H1 (cell line): ENCODE measurements at regions not wholly inside any gene's neighbourhood (a gene's known extent, or its start where the extent isn't known, plus 50 kb on each side); places are given as distances from the start of the nearest gene placed in this dataset.

Source experiments
- CTCF ChIA-PET: fragments of 300-600 bp; sonication (Branson Sonifier 250); formaldehyde crosslinking; loops from one replicate; lab custom pipeline; 2021; ENCODE audit not compliant: partially characterized antibody; lab: Charles Lee
- POLR2A ChIA-PET: fragments of 300-600 bp; sonication (Branson Sonifier 250); formaldehyde crosslinking; loops from one replicate; lab custom pipeline; 2021; ENCODE audit warnings: inconsistent platforms; ENCODE audit not compliant: partially characterized antibody; lab: Charles Lee
- DNase-seq, 2 experiments: peaks; one replicate each; pipeline versions ENCODE4 v3.0.0 to v3.0.0-alpha.2; 2010 to 2022; ENCODE audit warnings: low spot score in 2 of 2, low read depth in 1 of 2, mixed read lengths in 1 of 2
- FAIRE-seq: peaks from 2 replicates; lab custom pipeline; 2011; peaks lifted over from hg19 to GRCh38; lab: Jason Lieb, UNC
- H2AFZ ChIP-seq: 2 replicates; pipeline ENCODE4 v1.8.1; 2012; ENCODE audit warnings: low read length, inconsistent platforms
- H2AK5ac ChIP-seq: 2 replicates; pipeline ENCODE4 v1.6.1; 2013; ENCODE audit warnings: low read depth, low read length
- H2BK120ac ChIP-seq: replicated peaks from 2 replicates; pipeline ENCODE3; 2013; ENCODE audit warnings: low read depth, low read length, inconsistent platforms
- H2BK12ac ChIP-seq: 2 replicates; pipeline ENCODE4 v1.6.1; 2013; ENCODE audit warnings: low read depth, low read length
- H2BK15ac ChIP-seq: 2 replicates; pipeline ENCODE4 v1.6.1; 2013; ENCODE audit warnings: low read length
- H2BK20ac ChIP-seq: 2 replicates; pipeline ENCODE4 v1.6.1; 2013; ENCODE audit warnings: low read length
- H2BK5ac ChIP-seq: 2 replicates; pipeline ENCODE4 v1.6.1; 2013; ENCODE audit warnings: low read depth, low read length
- H3K14ac ChIP-seq: 2 replicates; pipeline ENCODE4 v1.6.1; 2013; ENCODE audit warnings: inconsistent platforms; ENCODE audit not compliant: insufficient read length
- H3K18ac ChIP-seq: 2 replicates; pipeline ENCODE4 v1.6.1; 2013; ENCODE audit warnings: low read length; ENCODE audit errors: extremely low read depth
- H3K23ac ChIP-seq: 2 replicates; pipeline ENCODE4 v1.6.1; 2013; ENCODE audit warnings: inconsistent platforms; ENCODE audit not compliant: insufficient read length
- H3K23me2 ChIP-seq: 2 replicates; pipeline ENCODE4 v1.6.1; 2013; ENCODE audit warnings: low read depth, low read length
- H3K27ac ChIP-seq: 2 replicates; pipeline ENCODE4 v1.6.1; 2011; ENCODE audit warnings: low read depth, low read length, inconsistent platforms
- H3K27me3 ChIP-seq, 4 experiments: replicated peaks in 1 of 4; 1 replicate in 1 of 4; 2 replicates in 3 of 4; pipeline versions ENCODE4 v1.6.1 to v1.8.1; 2011 to 2013; ENCODE audit warnings: low read length in 3 of 4, mild to moderate bottlenecking in 3 of 4, inconsistent platforms in 2 of 4, mixed read lengths in 2 of 4, moderate library complexity in 1 of 4; ENCODE audit not compliant: control insufficient read depth in 3 of 4, insufficient read depth in 3 of 4; ENCODE audit errors: extremely low read depth in 1 of 4
- H3K36me3 ChIP-seq, 4 experiments: 2 replicates each; pipeline versions ENCODE4 v1.6.1 to v1.8.1; 2011 to 2013; ENCODE audit warnings: mild to moderate bottlenecking in 4 of 4, low read length in 3 of 4, moderate library complexity in 2 of 4, control low read depth in 1 of 4, inconsistent platforms in 1 of 4; ENCODE audit not compliant: insufficient read depth in 4 of 4, control insufficient read depth in 2 of 4
- H3K4ac ChIP-seq: replicated peaks from 2 replicates; pipeline ENCODE3; 2013; ENCODE audit warnings: low read length, low read depth, mixed read lengths, inconsistent platforms; ENCODE audit not compliant: insufficient read length
- H3K4me1 ChIP-seq, 4 experiments: replicated peaks in 1 of 4; 1 replicate in 1 of 4; 2 replicates in 3 of 4; pipeline versions ENCODE4 v1.6.1 to v1.8.1; 2011 to 2013; ENCODE audit warnings: low read length in 3 of 4, inconsistent platforms in 2 of 4, mixed read lengths in 1 of 4; ENCODE audit not compliant: insufficient read depth in 4 of 4, control insufficient read depth in 3 of 4
- H3K4me2 ChIP-seq, 2 experiments: 2 replicates each; pipeline versions ENCODE4 v1.6.1 to v1.8.1; 2011 to 2013; ENCODE audit warnings: low read depth in 2 of 2, low read length in 2 of 2, control low read depth in 1 of 2, inconsistent platforms in 1 of 2, mild to moderate bottlenecking in 1 of 2; ENCODE audit not compliant: insufficient read depth in 1 of 2
- H3K4me3 ChIP-seq, 4 experiments: fragments of 200-600, 300-600 bp in 1 of 4; sonication (generic), shearing (Covaris generic), sonication (Bioruptor Twin) in 1 of 4; 2 replicates each; pipeline versions ENCODE4 v1.5.1 to v1.8.1; 2011 to 2016; ENCODE audit warnings: low read length in 4 of 4, low read depth in 3 of 4, control low read depth in 2 of 4, inconsistent platforms in 2 of 4, mild to moderate bottlenecking in 2 of 4, mixed read lengths in 1 of 4, moderate library complexity in 1 of 4; ENCODE audit not compliant: insufficient read depth in 2 of 4; ENCODE audit errors: extremely low read depth in 1 of 4
- H3K56ac ChIP-seq: replicated peaks from 2 replicates; pipeline ENCODE3; 2013; ENCODE audit warnings: low read depth, mild to moderate bottlenecking, mixed read lengths, low read length, inconsistent platforms; ENCODE audit not compliant: insufficient read length
- H3K79me1 ChIP-seq: 2 replicates; pipeline ENCODE4 v1.6.1; 2013; ENCODE audit warnings: low read depth, low read length, control low read depth
- H3K79me2 ChIP-seq, 2 experiments: 2 replicates each; pipeline versions ENCODE4 v1.6.1 to v1.8.1; 2012 to 2013; ENCODE audit warnings: low read length in 2 of 2, mild to moderate bottlenecking in 2 of 2, inconsistent platforms in 1 of 2; ENCODE audit not compliant: insufficient read depth in 2 of 2, control insufficient read depth in 1 of 2
- H3K9ac ChIP-seq, 4 experiments: replicated peaks in 1 of 4; 1 replicate in 1 of 4; 2 replicates in 3 of 4; pipeline versions ENCODE4 v1.6.1 to v1.8.1; 2011 to 2013; ENCODE audit warnings: low read depth in 3 of 4, low read length in 3 of 4, control low read depth in 2 of 4, mild to moderate bottlenecking in 2 of 4, moderate library complexity in 2 of 4, inconsistent platforms in 1 of 4; ENCODE audit errors: extremely low read depth in 1 of 4
- H3K9me3 ChIP-seq, 2 experiments: 2 replicates each; pipeline versions ENCODE4 v1.6.1 to v1.8.1; 2012 to 2013; ENCODE audit warnings: mild to moderate bottlenecking in 2 of 2, moderate library complexity in 2 of 2, control low read depth in 1 of 2, inconsistent platforms in 1 of 2, low read depth in 1 of 2, low read length in 1 of 2, mixed read lengths in 1 of 2; ENCODE audit not compliant: insufficient read depth in 2 of 2
- H4K20me1 ChIP-seq, 2 experiments: replicated peaks in 1 of 2; 2 replicates each; pipeline versions ENCODE3 to v1.8.1; 2011 to 2013; ENCODE audit warnings: inconsistent platforms in 2 of 2, low read length in 2 of 2, mild to moderate bottlenecking in 1 of 2; ENCODE audit not compliant: insufficient read depth in 2 of 2, control insufficient read depth in 1 of 2
- H4K5ac ChIP-seq: 2 replicates; pipeline ENCODE4 v1.6.1; 2013; ENCODE audit warnings: low read length, low read depth, mixed read lengths, inconsistent platforms; ENCODE audit not compliant: insufficient read length
- H4K8ac ChIP-seq: 2 replicates; pipeline ENCODE4 v1.8.0; 2013; ENCODE audit warnings: mild to moderate bottlenecking, moderate library complexity, low read length, inconsistent platforms; ENCODE audit not compliant: insufficient read depth; ENCODE audit errors: extremely low read depth
- H4K91ac ChIP-seq: replicated peaks from 2 replicates; pipeline ENCODE3; 2013; ENCODE audit warnings: low read length, mixed read lengths, inconsistent platforms; ENCODE audit not compliant: insufficient read length
- BACH1 ChIP-seq: IDR thresholded peaks from 2 replicates; pipeline ENCODE4 v1.6.1; 2012; ENCODE audit warnings: low read length, improper control_type of control experiment
- CHD2 ChIP-seq: IDR thresholded peaks from 2 replicates; pipeline ENCODE4 v1.6.1; 2012; ENCODE audit warnings: low read length, improper control_type of control experiment
- EP300 ChIP-seq, 2 experiments: IDR thresholded peaks; 1 replicate in 1 of 2; 2 replicates in 1 of 2; pipeline ENCODE4 v1.6.1; 2011 to 2012; ENCODE audit warnings: low read depth in 2 of 2, low read length in 2 of 2, mild to moderate bottlenecking in 2 of 2, borderline replicate concordance in 1 of 2, inconsistent platforms in 1 of 2, moderate library complexity in 1 of 2
- GABPA ChIP-seq: IDR thresholded peaks from 2 replicates; pipeline ENCODE4 v1.6.1; 2011; ENCODE audit warnings: mild to moderate bottlenecking, low read length, moderate library complexity, borderline replicate concordance; ENCODE audit not compliant: insufficient read depth
- JUN ChIP-seq: IDR thresholded peaks from 2 replicates; pipeline ENCODE4 v1.6.1; 2011; ENCODE audit warnings: low read depth, mild to moderate bottlenecking, improper control_type of control experiment, low read length
- POLR2AphosphoS5 ChIP-seq: IDR thresholded peaks from 2 replicates; pipeline ENCODE4 v1.6.1; 2011; ENCODE audit warnings: low read depth, low read length
- SIX5 ChIP-seq: IDR thresholded peaks from 2 replicates; pipeline ENCODE4 v1.6.1; 2011; ENCODE audit warnings: mild to moderate bottlenecking, low read depth, low read length
- SP2 ChIP-seq: IDR thresholded peaks from 2 replicates; pipeline ENCODE4 v1.6.1; 2012; ENCODE audit warnings: mild to moderate bottlenecking, low read length, inconsistent platforms
- WGBS, 2 experiments: shearing (Covaris generic) in 1 of 2; methylation state at CpG; one replicate each; pipeline versions ENCODE4 v1.1.6 to v1.1.7; 2013 to 2015; ENCODE audit warnings: low lambda C conversion rate in 2 of 2, mixed read lengths in 2 of 2, inconsistent platforms in 1 of 2, low coverage in 1 of 2, missing lambda C conversion rate in 1 of 2; ENCODE audit not compliant: insufficient replicate concordance in 2 of 2, insufficient coverage in 1 of 2, insufficient read length in 1 of 2; ENCODE audit errors: extremely low coverage in 1 of 2, missing lambda C conversion rate in 1 of 2; 5-methylcytosine and 5-hydroxymethylcytosine counted together

GRCh38 chr11:114790910-114791309 lies 112.6 kb downstream of the NXPE2 start:
- no peak for FAIRE-seq
- Histone ChIP-seq H3K79me2 (no peaks in the 10 kb centered on the region), H2AK5ac (no peak overlapping the region), H3K4me1 (peaks cover 0 to 2% (median 0%) of the 10 kb centered on the region in 4 experiments; a peak in 2 of 7 replicates), H3K27ac (no peak overlapping the region), H4K5ac (no peak overlapping the region), H3K56ac (no peak overlapping the region), H3K4me2 (no peak overlapping the region), H3K4me3 (no peak overlapping the region), H2BK12ac (no peak overlapping the region), H4K20me1 (no peaks in the 10 kb centered on the region), H3K18ac (no peak overlapping the region), H3K14ac (no peak overlapping the region), H2BK15ac (no peak overlapping the region), H3K4ac (no peak overlapping the region), H2BK20ac (no peak overlapping the region), H4K8ac (no peak overlapping the region), H3K23me2 (no peaks in the 10 kb centered on the region), H3K9me3 (no peaks in the 10 kb centered on the region), H3K23ac (no peak overlapping the region), H3K36me3 (no peaks in the 10 kb centered on the region), H4K91ac (no peak overlapping the region), H2BK120ac (no peak overlapping the region), H3K79me1 (no peaks in the 10 kb centered on the region), H3K9ac (no peak overlapping the region), H3K27me3 (no peaks in the 10 kb centered on the region), H2AFZ (no peak overlapping the region), H2BK5ac (no peak overlapping the region)
- DNase-seq, result no peak
- ChIA-PET POLR2A (no interaction called here), CTCF (interaction anchor here (1.7 kb wide), 1 partner anchor 9 kb away, joined by 6 read pairs; no protein-coding TSS in a partner anchor)
- no peak for TF ChIP-seq SIX5
- no peak for TF ChIP-seq JUN
- no peak for TF ChIP-seq EP300 (IDR thresholded peaks at IDR 0.05; ENCODE audit: borderline replicate concordance in 1 of 2, low read depth in 2 of 2, low read length in 2 of 2)
- TF ChIP-seq CHD2, result no peak
- TF ChIP-seq BACH1, result no peak
- no peak for TF ChIP-seq GABPA
- no peak for TF ChIP-seq POLR2AphosphoS5
- no peak for TF ChIP-seq SP2
- 61% methylated on average over 3 of the region's 3 CpGs; no CpG with 5 or more reads in 1 of the 2 experiments for WGBS, 2 experiments
